KMS-11 (cell line): ENCODE measurements at regions not wholly inside any gene's neighbourhood (a gene's known extent, or its start where the extent isn't known, plus 50 kb on each side); places are given as distances from the start of the nearest gene placed in this dataset.

Experiments used
- H2AFZ ChIP-seq: fragments of 200-600 bp; sonication (generic); 2 replicates; pipeline ENCODE4 v1.6.1; 2016; ENCODE audit warnings: antibody characterized with exemption, mixed run types, low read depth
- H3K27ac ChIP-seq: fragments of 200-600 bp; sonication (generic); 2 replicates; pipeline ENCODE4 v1.6.1; 2016; ENCODE audit warnings: mild to moderate bottlenecking, mixed run types
- H3K27me3 ChIP-seq: fragments of 200-600 bp; sonication (generic); 2 replicates; pipeline ENCODE4 v1.6.1; 2017; ENCODE audit warnings: mild to moderate bottlenecking, low read depth, mixed run types, moderate library complexity; ENCODE audit not compliant: insufficient read depth
- H3K36me3 ChIP-seq: fragments of 200-600 bp; sonication (generic); 2 replicates; pipeline ENCODE4 v1.6.1; 2017; ENCODE audit warnings: mild to moderate bottlenecking, mixed run types; ENCODE audit not compliant: insufficient read depth
- H3K4me1 ChIP-seq: fragments of 200-600 bp; sonication (generic); 2 replicates; pipeline ENCODE4 v1.6.1; 2016; ENCODE audit warnings: mild to moderate bottlenecking, low read depth, mixed run types; ENCODE audit not compliant: poor library complexity, severe bottlenecking
- H3K4me2 ChIP-seq: fragments of 200-600 bp; sonication (generic); 2 replicates; pipeline ENCODE4 v1.7.0; 2016; ENCODE audit warnings: mild to moderate bottlenecking, mixed run types
- H3K4me3 ChIP-seq: fragments of 200-600 bp; sonication (generic); IDR thresholded peaks from 2 replicates; pipeline ENCODE4 v1.6.1; 2017; ENCODE audit warnings: low read depth, low read length, mixed read lengths; ENCODE audit not compliant: insufficient read depth
- H3K79me2 ChIP-seq: fragments of 200-600 bp; sonication (generic); 2 replicates; pipeline ENCODE4 v1.6.1; 2016; ENCODE audit warnings: low read depth, mixed run types; ENCODE audit not compliant: insufficient read depth
- H3K9ac ChIP-seq: fragments of 200-600 bp; sonication (generic); 2 replicates; pipeline ENCODE4 v1.6.1; 2016; ENCODE audit warnings: mild to moderate bottlenecking, mixed run types
- H4K20me1 ChIP-seq: fragments of 200-600 bp; sonication (generic); 2 replicates; pipeline ENCODE4 v1.6.1; 2016; ENCODE audit warnings: mild to moderate bottlenecking, mixed run types; ENCODE audit not compliant: insufficient read depth
- TF ChIP-seq, protein P1 (sequence below): fragments of 200-600 bp; sonication (generic); conservative IDR thresholded peaks from 2 replicates; pipeline ENCODE4 v1.6.1; 2017; ENCODE audit warnings: low read depth, mild to moderate bottlenecking, antibody characterized with exemption, low read length, moderate library complexity, mixed read lengths

DNA sequence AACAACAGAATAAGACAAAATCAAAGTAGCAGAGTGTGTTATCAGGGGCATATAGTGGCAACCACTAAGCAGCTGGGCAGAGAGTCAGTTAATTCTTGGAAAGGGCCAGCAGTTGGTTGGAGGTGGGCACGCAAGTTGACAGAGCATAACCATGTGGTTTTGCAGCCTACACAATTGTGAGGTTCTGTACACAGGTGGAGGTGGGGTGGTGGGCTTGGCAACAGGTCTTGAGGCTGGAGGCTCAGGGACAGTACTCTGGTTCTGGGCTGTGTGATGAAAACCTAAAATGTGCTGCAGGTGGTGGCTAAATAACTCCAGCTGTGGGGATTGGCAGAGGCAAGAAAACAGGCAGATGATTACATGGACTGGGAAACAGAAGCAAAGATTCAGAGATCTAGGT, 1112.7 kb downstream of the PDHA2 start:
- Histone ChIP-seq H3K4me2 (no peak overlapping the region), H3K4me1 (no peaks in the 10 kb centered on the region), H3K79me2 (no peaks in the 10 kb centered on the region), H3K27me3 (no peaks in the 10 kb centered on the region), H3K4me3 (no peak overlapping the region), H2AFZ (no peak overlapping the region), H3K9ac (no peak overlapping the region), H4K20me1 (no peaks in the 10 kb centered on the region), H3K27ac (no peak overlapping the region), H3K36me3 (no peaks in the 10 kb centered on the region)
- TF ChIP-seq, protein P1, sequence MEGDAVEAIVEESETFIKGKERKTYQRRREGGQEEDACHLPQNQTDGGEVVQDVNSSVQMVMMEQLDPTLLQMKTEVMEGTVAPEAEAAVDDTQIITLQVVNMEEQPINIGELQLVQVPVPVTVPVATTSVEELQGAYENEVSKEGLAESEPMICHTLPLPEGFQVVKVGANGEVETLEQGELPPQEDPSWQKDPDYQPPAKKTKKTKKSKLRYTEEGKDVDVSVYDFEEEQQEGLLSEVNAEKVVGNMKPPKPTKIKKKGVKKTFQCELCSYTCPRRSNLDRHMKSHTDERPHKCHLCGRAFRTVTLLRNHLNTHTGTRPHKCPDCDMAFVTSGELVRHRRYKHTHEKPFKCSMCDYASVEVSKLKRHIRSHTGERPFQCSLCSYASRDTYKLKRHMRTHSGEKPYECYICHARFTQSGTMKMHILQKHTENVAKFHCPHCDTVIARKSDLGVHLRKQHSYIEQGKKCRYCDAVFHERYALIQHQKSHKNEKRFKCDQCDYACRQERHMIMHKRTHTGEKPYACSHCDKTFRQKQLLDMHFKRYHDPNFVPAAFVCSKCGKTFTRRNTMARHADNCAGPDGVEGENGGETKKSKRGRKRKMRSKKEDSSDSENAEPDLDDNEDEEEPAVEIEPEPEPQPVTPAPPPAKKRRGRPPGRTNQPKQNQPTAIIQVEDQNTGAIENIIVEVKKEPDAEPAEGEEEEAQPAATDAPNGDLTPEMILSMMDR: no peak

DNA sequence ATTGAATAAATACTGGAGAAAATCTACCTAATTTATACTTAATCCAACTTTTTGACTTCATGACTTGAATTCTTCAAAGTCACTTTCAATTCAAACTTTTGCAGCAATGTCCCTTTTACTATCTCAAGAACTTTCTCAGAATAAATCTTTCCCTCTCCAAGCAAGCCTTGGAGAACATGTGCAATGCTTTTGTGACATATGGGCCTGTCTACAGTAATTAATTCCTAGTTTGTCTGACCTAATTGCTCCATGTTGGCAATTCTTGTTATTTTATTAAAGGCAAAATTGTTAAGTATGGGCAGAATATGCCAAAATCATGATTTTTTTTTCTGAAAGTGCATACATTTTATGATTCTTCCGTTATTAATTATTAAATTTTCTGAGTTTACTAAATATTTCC, 1115.3 kb downstream of the PDHA2 start:
- Histone ChIP-seq H3K27me3 (no peaks in the 10 kb centered on the region), H3K9ac (no peak overlapping the region), H3K4me1 (no peaks in the 10 kb centered on the region), H3K4me2 (no peak overlapping the region), H3K79me2 (no peaks in the 10 kb centered on the region), H2AFZ (no peak overlapping the region), H3K27ac (no peak overlapping the region), H4K20me1 (no peaks in the 10 kb centered on the region), H3K4me3 (no peak overlapping the region), H3K36me3 (no peaks in the 10 kb centered on the region)
- TF ChIP-seq, protein P1: no peak

DNA sequence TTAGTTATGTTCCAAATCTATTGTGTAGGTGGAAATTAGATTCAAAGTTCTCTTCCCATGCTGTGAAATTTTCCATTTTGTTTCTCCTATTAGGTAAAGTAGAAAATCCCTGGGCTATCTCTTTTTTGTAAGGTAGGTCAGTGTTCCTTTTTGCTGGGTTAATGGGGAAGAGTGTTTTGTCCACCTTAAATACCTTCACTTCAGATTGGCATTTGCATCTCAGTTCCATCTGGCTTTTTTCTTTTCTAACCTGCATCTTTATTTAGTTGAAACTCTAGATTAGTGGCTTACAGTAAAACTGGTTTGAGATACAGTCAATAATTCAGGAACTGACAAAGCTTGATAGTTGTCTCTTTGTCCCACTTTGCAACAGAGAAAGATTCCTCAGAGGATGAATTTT, 1115.8 kb downstream of the PDHA2 start:
- Histone ChIP-seq H4K20me1 (no peaks in the 10 kb centered on the region), H2AFZ (no peak overlapping the region)

DNA sequence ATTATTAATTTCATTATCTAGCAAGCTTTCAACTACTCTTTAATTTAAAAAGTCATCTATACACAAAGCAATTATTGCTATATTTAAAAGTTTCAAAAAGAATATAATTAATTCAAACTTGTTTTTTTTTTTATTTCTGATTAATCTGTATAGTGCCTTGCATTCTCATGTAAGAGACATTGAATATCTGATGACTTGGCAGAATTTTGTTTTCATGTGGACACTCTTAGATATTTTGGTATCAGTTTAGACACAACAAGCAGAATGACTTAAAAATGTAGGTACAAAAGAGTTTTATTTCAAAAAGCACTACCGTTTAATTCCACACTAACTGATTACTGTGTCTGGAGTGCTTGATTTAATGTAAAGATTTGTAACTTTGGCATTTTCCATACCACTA, 1129.6 kb downstream of the PDHA2 start:
- Histone ChIP-seq H3K4me2 (no peak overlapping the region), H2AFZ (no peak overlapping the region), H3K27ac (no peak overlapping the region), H3K79me2 (no peaks in the 10 kb centered on the region), H3K27me3 (no peaks in the 10 kb centered on the region), H4K20me1 (no peaks in the 10 kb centered on the region), H3K36me3 (no peaks in the 10 kb centered on the region), H3K4me1 (no peaks in the 10 kb centered on the region), H3K4me3 (no peak overlapping the region), H3K9ac (no peak overlapping the region)
- TF ChIP-seq, protein P1: no peak

More for the DNA sequence above, 1115.8 kb downstream of the PDHA2 start:
- Histone ChIP-seq H3K27ac (no peak overlapping the region), H3K4me2 (no peak overlapping the region), H3K4me3 (no peak overlapping the region), H3K4me1 (no peaks in the 10 kb centered on the region), H3K79me2 (no peaks in the 10 kb centered on the region), H3K9ac (no peak overlapping the region), H3K36me3 (no peaks in the 10 kb centered on the region), H3K27me3 (no peaks in the 10 kb centered on the region)
- TF ChIP-seq, protein P1: no peak

DNA sequence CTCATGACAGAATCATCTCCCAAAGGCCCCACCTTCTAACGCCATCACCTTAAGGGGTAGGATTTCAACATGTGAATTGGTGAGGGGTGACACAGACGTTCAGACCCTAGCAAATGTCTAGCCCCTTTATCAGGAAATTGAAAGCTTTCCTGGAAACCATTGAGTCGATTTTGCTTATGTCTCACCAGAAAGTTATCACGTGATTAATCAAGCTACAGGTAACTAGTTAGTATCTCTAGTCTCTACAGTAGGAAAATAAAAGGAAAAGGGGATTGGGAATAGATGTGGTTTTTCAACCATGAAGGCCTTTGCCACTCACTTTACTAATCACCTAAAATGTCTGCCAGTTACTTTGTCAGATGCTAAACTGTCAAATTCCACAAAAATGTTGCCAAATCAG, 1133.0 kb downstream of the PDHA2 start:
- no peaks in the 10 kb centered on the region for H3K79me2 ChIP-seq
- TF ChIP-seq, protein P1: no peak
- no peak overlapping the region for H3K9ac ChIP-seq
- no peak overlapping the region for H2AFZ ChIP-seq
- H3K27me3 ChIP-seq: no peaks in the 10 kb centered on the region
- H3K4me2 ChIP-seq: no peak overlapping the region
- no peaks in the 10 kb centered on the region for H3K36me3 ChIP-seq
- H3K4me1 ChIP-seq: no peaks in the 10 kb centered on the region
- H3K4me3 ChIP-seq: no peak overlapping the region
- H3K27ac ChIP-seq: no peak overlapping the region
- H4K20me1 ChIP-seq: no peaks in the 10 kb centered on the region
